H9 (cell line): ENCODE measurements at regions not wholly inside any gene's neighbourhood (a gene's known extent, or its start where the extent isn't known, plus 50 kb on each side); places are given as distances from the start of the nearest gene placed in this dataset.

ENCODE experiments used
- DNase-seq: peaks from one replicate; pipeline ENCODE4 v3.0.0-alpha.2; 2017
- H2AFZ ChIP-seq: one replicate; pipeline ENCODE4 v1.6.1; 2013; ENCODE audit warnings: mild to moderate bottlenecking, low read length, control low read depth, moderate library complexity
- H2AK5ac ChIP-seq: 2 replicates; pipeline ENCODE4 v1.6.1; 2013; ENCODE audit warnings: low read length, control low read depth, mixed read lengths; ENCODE audit not compliant: insufficient read length
- H2BK120ac ChIP-seq: one replicate; pipeline ENCODE4 v1.6.1; 2013; ENCODE audit warnings: low read depth, mild to moderate bottlenecking, low read length, control low read depth, inconsistent platforms; ENCODE audit not compliant: poor library complexity, severe bottlenecking
- H2BK12ac ChIP-seq: 2 replicates; pipeline ENCODE4 v1.6.1; 2013; ENCODE audit warnings: low read length, control low read depth, mixed read lengths, low read depth; ENCODE audit not compliant: insufficient read length
- H2BK15ac ChIP-seq: 2 replicates; pipeline ENCODE4 v1.6.1; 2013; ENCODE audit warnings: low read depth, low read length, control low read depth
- H2BK20ac ChIP-seq: one replicate; pipeline ENCODE4 v1.6.1; 2013; ENCODE audit warnings: low read depth, mild to moderate bottlenecking, low read length, control low read depth, inconsistent platforms; ENCODE audit not compliant: poor library complexity, severe bottlenecking
- H2BK5ac ChIP-seq: 2 replicates; pipeline ENCODE4 v1.6.1; 2013; ENCODE audit warnings: low read length, control low read depth, mixed read lengths; ENCODE audit not compliant: insufficient read length
- H3K14ac ChIP-seq: 2 replicates; pipeline ENCODE4 v1.6.1; 2013; ENCODE audit warnings: low read length, control low read depth; ENCODE audit not compliant: insufficient read depth
- H3K18ac ChIP-seq: 2 replicates; pipeline ENCODE4 v1.6.1; 2013; ENCODE audit warnings: low read depth, mild to moderate bottlenecking, mixed read lengths, low read length, control low read depth; ENCODE audit not compliant: insufficient read length
- H3K23ac ChIP-seq: 2 replicates; pipeline ENCODE4 v1.6.1; 2013; ENCODE audit warnings: low read length, control low read depth, mixed read lengths, low read depth; ENCODE audit not compliant: insufficient read length
- H3K23me2 ChIP-seq: 2 replicates; pipeline ENCODE4 v1.6.1; 2013; ENCODE audit warnings: low read depth, mild to moderate bottlenecking, mixed read lengths, low read length, control low read depth; ENCODE audit not compliant: insufficient read length, poor library complexity, severe bottlenecking
- H3K27ac ChIP-seq: 2 replicates; pipeline ENCODE4 v1.5.1; 2013; ENCODE audit warnings: low read length, control low read depth, mixed read lengths, low read depth; ENCODE audit not compliant: insufficient read length
- H3K27me3 ChIP-seq: 2 replicates; pipeline ENCODE4 v1.6.1; 2013; ENCODE audit warnings: low read length, control low read depth, inconsistent platforms; ENCODE audit not compliant: insufficient read depth
- H3K4ac ChIP-seq: 2 replicates; pipeline ENCODE4 v1.6.1; 2013; ENCODE audit warnings: low read depth, mild to moderate bottlenecking, control low read depth, inconsistent platforms, low read length, moderate library complexity
- H3K4me1 ChIP-seq: 2 replicates; pipeline ENCODE4 v1.6.1; 2013; ENCODE audit warnings: low read length, control low read depth, inconsistent platforms; ENCODE audit not compliant: insufficient read depth
- H3K4me2 ChIP-seq: 2 replicates; pipeline ENCODE4 v1.6.1; 2013; ENCODE audit warnings: low read length, control low read depth, mixed read lengths; ENCODE audit not compliant: insufficient read length, insufficient read depth
- H3K56ac ChIP-seq: 2 replicates; pipeline ENCODE4 v1.6.1; 2013; ENCODE audit warnings: low read depth, mild to moderate bottlenecking, mixed read lengths, low read length, control low read depth; ENCODE audit not compliant: insufficient read length
- H3K79me1 ChIP-seq: 2 replicates; pipeline ENCODE4 v1.6.1; 2013; ENCODE audit warnings: low read depth, mild to moderate bottlenecking, moderate library complexity, low read length, control low read depth, inconsistent platforms; ENCODE audit not compliant: insufficient read depth, poor library complexity, severe bottlenecking
- H3K79me2 ChIP-seq: 2 replicates; pipeline ENCODE4 v1.6.1; 2013; ENCODE audit warnings: low read length, control low read depth, inconsistent platforms; ENCODE audit not compliant: insufficient read depth
- H3K9ac ChIP-seq: 2 replicates; pipeline ENCODE4 v1.6.1; 2013; ENCODE audit warnings: low read length, control low read depth, mixed read lengths; ENCODE audit not compliant: insufficient read length; ENCODE audit errors: extremely low read depth
- H3K9me3 ChIP-seq: one replicate; pipeline ENCODE4 v1.6.1; 2013; ENCODE audit warnings: low read depth, low read length, inconsistent platforms; ENCODE audit not compliant: control insufficient read depth
- H3T11ph ChIP-seq: one replicate; pipeline ENCODE4 v1.6.1; 2013; ENCODE audit warnings: mild to moderate bottlenecking, low read length, control low read depth, inconsistent platforms
- H4K20me1 ChIP-seq: one replicate; pipeline ENCODE4 v1.6.1; 2013; ENCODE audit not compliant: control insufficient read depth, insufficient read length, insufficient read depth
- H4K5ac ChIP-seq: 2 replicates; pipeline ENCODE4 v1.6.1; 2013; ENCODE audit warnings: low read depth, mild to moderate bottlenecking, mixed read lengths, low read length, control low read depth; ENCODE audit not compliant: insufficient read length
- H4K8ac ChIP-seq: replicated peaks from 2 replicates; pipeline ENCODE4 v1.6.1; 2013; ENCODE audit warnings: low read length, control low read depth, mixed read lengths, low read depth; ENCODE audit not compliant: insufficient read length
- H4K91ac ChIP-seq: 2 replicates; pipeline ENCODE4 v1.6.1; 2013; ENCODE audit warnings: low read depth, mild to moderate bottlenecking, moderate library complexity, mixed read lengths, low read length, control low read depth; ENCODE audit not compliant: insufficient read length
- H3K27ac Mint-ChIP-seq, 3 experiments: 2 replicates in 2 of 3; 3 replicates in 1 of 3; pipeline ENCODE4 v1.8.0; 2020 to 2021; ENCODE audit warnings: mixed read lengths in 3 of 3, mild to moderate bottlenecking in 1 of 3, moderate library complexity in 1 of 3
- H3K27me3 Mint-ChIP-seq: 2 replicates; pipeline ENCODE4 v1.8.0; 2021; ENCODE audit warnings: low read depth, mild to moderate bottlenecking, moderate library complexity, mixed read lengths
- H3K36me3 Mint-ChIP-seq, 3 experiments: 2 replicates in 2 of 3; 3 replicates in 1 of 3; pipeline ENCODE4 v1.8.0; 2020 to 2021; ENCODE audit warnings: low read depth in 3 of 3, mixed read lengths in 3 of 3; ENCODE audit not compliant: insufficient read depth in 1 of 3
- H3K4me1 Mint-ChIP-seq, 2 experiments: 2 replicates each; pipeline ENCODE4 v1.8.0; 2020; ENCODE audit warnings: mixed read lengths in 2 of 2
- H3K4me3 Mint-ChIP-seq, 2 experiments: 2 replicates in 1 of 2; 3 replicates in 1 of 2; pipeline ENCODE4 v1.8.0; 2020 to 2021; ENCODE audit warnings: mild to moderate bottlenecking in 2 of 2, mixed read lengths in 2 of 2, moderate library complexity in 1 of 2
- H3K9me3 Mint-ChIP-seq, 2 experiments: 2 replicates in 1 of 2; 3 replicates in 1 of 2; pipeline ENCODE4 v1.8.0; 2020; ENCODE audit warnings: mild to moderate bottlenecking in 2 of 2, mixed read lengths in 2 of 2, moderate library complexity in 1 of 2
- WGBS: extraction: QIAGEN DNeasy Blood & Tissue Kit; methylation state at CpG from one replicate; pipeline ENCODE4 v1.1.7; 2013; ENCODE audit warnings: missing lambda C conversion rate, low lambda C conversion rate, mixed read lengths; ENCODE audit not compliant: insufficient read length; ENCODE audit errors: extremely low coverage; 5-methylcytosine and 5-hydroxymethylcytosine counted together
- TF ChIP-seq, protein P1 (sequence below): fragments of 200-600 bp; sonication (generic); conservative IDR thresholded peaks from 3 replicates; pipeline ENCODE4 v1.8.0; 2021; ENCODE audit warnings: antibody characterized with exemption, mild to moderate bottlenecking

- H4K20me1 ChIP-seq = no peaks in the 10 kb centered on the region
- H2BK20ac ChIP-seq = no peak overlapping the region
- H3K27me3 Mint-ChIP-seq = no peaks in the 10 kb centered on the region
- H4K91ac ChIP-seq = no peak overlapping the region
- no peak overlapping the region for H3T11ph ChIP-seq
- H3K56ac ChIP-seq = no peak overlapping the region
- H3K9ac ChIP-seq = no peak overlapping the region
- no peak overlapping the region for H3K4ac ChIP-seq
- H3K27ac ChIP-seq = no peak overlapping the region
- no peak overlapping the region for H2BK120ac ChIP-seq
- H3K14ac ChIP-seq = no peak overlapping the region
- no peaks in the 10 kb centered on the region for H3K4me1 ChIP-seq
- no peaks in the 10 kb centered on the region for H3K36me3 Mint-ChIP-seq
- no peaks in the 10 kb centered on the region for H3K79me2 ChIP-seq
- no peaks in the 10 kb centered on the region for H3K27me3 ChIP-seq
- H3K23me2 ChIP-seq = no peaks in the 10 kb centered on the region
- no peak overlapping the region for H3K4me2 ChIP-seq
- H3K18ac ChIP-seq = no peak overlapping the region
- WGBS = no CpG with 5 or more reads among the region's 3 CpGs
- no peak overlapping the region for H2AK5ac ChIP-seq
- no peak overlapping the region for H4K5ac ChIP-seq
- DNase-seq = no peak
- no peak overlapping the region for H2BK5ac ChIP-seq
- H3K9me3 ChIP-seq = no peaks in the 10 kb centered on the region
- TF ChIP-seq, protein P1, sequence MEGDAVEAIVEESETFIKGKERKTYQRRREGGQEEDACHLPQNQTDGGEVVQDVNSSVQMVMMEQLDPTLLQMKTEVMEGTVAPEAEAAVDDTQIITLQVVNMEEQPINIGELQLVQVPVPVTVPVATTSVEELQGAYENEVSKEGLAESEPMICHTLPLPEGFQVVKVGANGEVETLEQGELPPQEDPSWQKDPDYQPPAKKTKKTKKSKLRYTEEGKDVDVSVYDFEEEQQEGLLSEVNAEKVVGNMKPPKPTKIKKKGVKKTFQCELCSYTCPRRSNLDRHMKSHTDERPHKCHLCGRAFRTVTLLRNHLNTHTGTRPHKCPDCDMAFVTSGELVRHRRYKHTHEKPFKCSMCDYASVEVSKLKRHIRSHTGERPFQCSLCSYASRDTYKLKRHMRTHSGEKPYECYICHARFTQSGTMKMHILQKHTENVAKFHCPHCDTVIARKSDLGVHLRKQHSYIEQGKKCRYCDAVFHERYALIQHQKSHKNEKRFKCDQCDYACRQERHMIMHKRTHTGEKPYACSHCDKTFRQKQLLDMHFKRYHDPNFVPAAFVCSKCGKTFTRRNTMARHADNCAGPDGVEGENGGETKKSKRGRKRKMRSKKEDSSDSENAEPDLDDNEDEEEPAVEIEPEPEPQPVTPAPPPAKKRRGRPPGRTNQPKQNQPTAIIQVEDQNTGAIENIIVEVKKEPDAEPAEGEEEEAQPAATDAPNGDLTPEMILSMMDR = no peak
- no peak overlapping the region for H2BK15ac ChIP-seq
- no peak overlapping the region for H2AFZ ChIP-seq
- H3K23ac ChIP-seq = no peak overlapping the region
- H3K4me1 Mint-ChIP-seq = peaks cover 3% of the 10 kb centered on the region in 2 experiments
- no peak overlapping the region; a peak in 1 of 7 replicates for H3K27ac Mint-ChIP-seq
- no peaks in the 10 kb centered on the region for H3K9me3 Mint-ChIP-seq
- H2BK12ac ChIP-seq = no peak overlapping the region
- H4K8ac ChIP-seq = no peak overlapping the region
- H3K79me1 ChIP-seq = no peaks in the 10 kb centered on the region
- H3K4me3 Mint-ChIP-seq = no peak overlapping the region
These were observed 208.4 kb downstream of the ADGRG6 start for GRCh38 chr6:142510211-142510610.
